HUES6 (cell line): ENCODE measurements at regions not wholly inside any gene's neighbourhood (a gene's known extent, or its start where the extent isn't known, plus 50 kb on each side); places are given as distances from the start of the nearest gene placed in this dataset.

Experiments
- H3K27ac ChIP-seq: 2 replicates; pipeline ENCODE4 v1.7.0; 2013; ENCODE audit warnings: low read depth, mild to moderate bottlenecking, low read length, inconsistent platforms
- H3K27me3 ChIP-seq: 2 replicates; pipeline ENCODE4 v1.6.1; 2013; ENCODE audit warnings: low read length; ENCODE audit not compliant: control insufficient read depth, insufficient read depth
- H3K36me3 ChIP-seq: 2 replicates; pipeline ENCODE4 v1.6.1; 2013; ENCODE audit warnings: low read length; ENCODE audit not compliant: control insufficient read depth, insufficient read depth
- H3K4me1 ChIP-seq: 2 replicates; pipeline ENCODE4 v1.6.1; 2013; ENCODE audit warnings: low read length; ENCODE audit not compliant: control insufficient read depth, insufficient read depth
- H3K4me3 ChIP-seq: 2 replicates; pipeline ENCODE4 v1.5.1; 2013; ENCODE audit warnings: low read depth, low read length
- H3K9ac ChIP-seq: one replicate; pipeline ENCODE4 v1.6.1; 2013; ENCODE audit warnings: mild to moderate bottlenecking, low read length
- H3K9me3 ChIP-seq: 2 replicates; pipeline ENCODE4 v1.6.1; 2013; ENCODE audit warnings: low read depth, low read length; ENCODE audit not compliant: control insufficient read depth, insufficient read depth

- H3K27me3 ChIP-seq = no peaks in the 10 kb centered on the region
- H3K9ac ChIP-seq = no peak overlapping the region
- H3K4me1 ChIP-seq = 0 out of 2 replicates have a peak, but pooled peaks cover 4% of the 10 kb centered on the region
- H3K4me3 ChIP-seq = no peak overlapping the region
- no peaks in the 10 kb centered on the region for H3K9me3 ChIP-seq
- H3K27ac ChIP-seq = no peak overlapping the region
- no peaks in the 10 kb centered on the region for H3K36me3 ChIP-seq
Observed at GRCh38 chr2:176704282-176704858, 435.1 kb downstream of the MTX2 start.

- no peak overlapping the region for H3K9ac ChIP-seq
- no peak overlapping the region for H3K4me3 ChIP-seq
- no peak overlapping the region for H3K27ac ChIP-seq
- H3K4me1 ChIP-seq = no peaks in the 10 kb centered on the region
- H3K27me3 ChIP-seq = no peaks in the 10 kb centered on the region
- H3K9me3 ChIP-seq = no peaks in the 10 kb centered on the region
- H3K36me3 ChIP-seq = no peaks in the 10 kb centered on the region
Observed at GRCh38 chr2:176709149-176709951, 440.1 kb downstream of the MTX2 start.

GRCh38 chr2:176709991-176710390 is 440.7 kb downstream of the MTX2 start:
- H3K36me3 ChIP-seq = no peaks in the 10 kb centered on the region
- no peaks in the 10 kb centered on the region for H3K4me1 ChIP-seq
- H3K9me3 ChIP-seq = no peaks in the 10 kb centered on the region
- no peak overlapping the region for H3K9ac ChIP-seq
- H3K27me3 ChIP-seq = no peaks in the 10 kb centered on the region
- H3K4me3 ChIP-seq = no peak overlapping the region
- no peak overlapping the region for H3K27ac ChIP-seq

GRCh38 chr2:176710657-176711186 is 441.5 kb downstream of the MTX2 start:
- Histone ChIP-seq H3K36me3 (no peaks in the 10 kb centered on the region), H3K4me1 (no peaks in the 10 kb centered on the region), H3K27ac (no peak overlapping the region), H3K9me3 (no peaks in the 10 kb centered on the region), H3K27me3 (no peaks in the 10 kb centered on the region), H3K9ac (no peak overlapping the region), H3K4me3 (no peak overlapping the region)

- no peaks in the 10 kb centered on the region for H3K27me3 ChIP-seq
- H3K4me3 ChIP-seq = no peak overlapping the region
- H3K4me1 ChIP-seq = no peaks in the 10 kb centered on the region
- no peaks in the 10 kb centered on the region for H3K36me3 ChIP-seq
- H3K27ac ChIP-seq = no peak overlapping the region
- H3K9ac ChIP-seq = no peak overlapping the region
- no peaks in the 10 kb centered on the region for H3K9me3 ChIP-seq
Observed at GRCh38 chr2:176725873-176726645, 456.8 kb downstream of the MTX2 start.

- Histone ChIP-seq H3K27ac (no peak overlapping the region), H3K9ac (no peak overlapping the region), H3K27me3 (no peaks in the 10 kb centered on the region), H3K9me3 (no peaks in the 10 kb centered on the region), H3K4me1 (no peaks in the 10 kb centered on the region), H3K4me3 (no peak overlapping the region), H3K36me3 (no peaks in the 10 kb centered on the region)
Observed at GRCh38 chr2:176727696-176728095, 458.5 kb downstream of the MTX2 start.

GRCh38 chr2:176729706-176730569 is 460.7 kb downstream of the MTX2 start:
- H3K27me3 ChIP-seq = no peaks in the 10 kb centered on the region
- H3K4me3 ChIP-seq = no peak overlapping the region
- no peaks in the 10 kb centered on the region for H3K36me3 ChIP-seq
- no peak overlapping the region for H3K27ac ChIP-seq
- H3K9ac ChIP-seq = no peak overlapping the region
- no peaks in the 10 kb centered on the region for H3K4me1 ChIP-seq
- H3K9me3 ChIP-seq = no peaks in the 10 kb centered on the region

GRCh38 chr2:176732780-176733179 is 463.5 kb downstream of the MTX2 start:
- Histone ChIP-seq H3K27ac (no peak overlapping the region), H3K9ac (no peak overlapping the region), H3K36me3 (no peaks in the 10 kb centered on the region), H3K27me3 (no peaks in the 10 kb centered on the region), H3K4me1 (no peaks in the 10 kb centered on the region), H3K4me3 (no peak overlapping the region), H3K9me3 (no peaks in the 10 kb centered on the region)

- no peaks in the 10 kb centered on the region for H3K27me3 ChIP-seq
Observed at GRCh38 chr2:176733698-176734430, 464.6 kb downstream of the MTX2 start.

GRCh38 chr2:176734868-176735267 is 465.6 kb downstream of the MTX2 start:
- Histone ChIP-seq H3K9ac (no peak overlapping the region), H3K4me1 (no peaks in the 10 kb centered on the region), H3K27ac (no peak overlapping the region), H3K9me3 (no peaks in the 10 kb centered on the region), H3K27me3 (no peaks in the 10 kb centered on the region), H3K36me3 (no peaks in the 10 kb centered on the region), H3K4me3 (no peak overlapping the region)

More at GRCh38 chr2:176733698-176734430, 464.6 kb downstream of the MTX2 start:
- Histone ChIP-seq H3K4me1 (no peaks in the 10 kb centered on the region), H3K4me3 (no peak overlapping the region), H3K9ac (no peak overlapping the region), H3K27ac (no peak overlapping the region), H3K9me3 (no peaks in the 10 kb centered on the region), H3K36me3 (no peaks in the 10 kb centered on the region)
